ENCODE measurements at regions not wholly inside any gene's neighbourhood (a gene's known extent, or its start where the extent isn't known, plus 50 kb on each side); places are given as distances from the start of the nearest gene placed in this dataset.
"Not testable (repeated sequence)": the region's sequence is repeated elsewhere in the genome, so short reads cannot be mapped to it uniquely, and the experiment has no call there.

DNA sequence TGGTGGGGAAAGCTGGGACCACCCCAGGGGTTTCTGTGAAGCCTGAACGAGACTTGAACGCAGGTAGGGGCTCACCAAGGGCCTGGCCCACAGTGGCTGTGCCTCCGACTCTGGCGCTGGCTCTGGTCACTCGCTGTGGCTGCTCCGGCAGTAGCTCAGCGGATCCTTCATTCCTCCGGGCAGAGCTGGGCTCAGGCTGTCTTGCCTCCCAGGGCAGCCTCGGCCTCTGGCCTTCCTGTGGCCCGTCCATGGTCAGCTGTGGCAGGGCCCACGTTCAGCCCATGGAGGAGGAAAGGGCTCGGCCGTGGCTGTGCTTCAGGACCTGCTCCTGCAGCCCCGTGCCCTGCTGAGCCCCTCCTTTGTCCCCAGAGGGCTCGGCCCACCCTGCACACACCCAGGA, 162.9 kb upstream of the C1orf174 start:
- H3K4me3 Mint-ChIP-seq = no peak overlapping the region
- H3K27me3 Mint-ChIP-seq = no peaks in the 10 kb centered on the region
- no peaks in the 10 kb centered on the region for H3K4me1 Mint-ChIP-seq
- ATAC-seq = no peak
- POLR2A ChIA-PET = no interaction called here
- intact Hi-C loops (cut with DNase I, micrococcal nuclease) = no loop called here
- CTCF ChIA-PET = interaction anchor here (0.7 kb wide), 1 partner anchor 205 kb away, joined by 3 read pairs; no protein-coding TSS in a partner anchor
- H3K27ac Mint-ChIP-seq = no peak overlapping the region
- DNase-seq = no peak
- H3K9me3 Mint-ChIP-seq (ENCODE audit: low read depth) = no peaks in the 10 kb centered on the region
- H3K36me3 Mint-ChIP-seq (ENCODE audit: low read depth) = no peaks in the 10 kb centered on the region

DNA sequence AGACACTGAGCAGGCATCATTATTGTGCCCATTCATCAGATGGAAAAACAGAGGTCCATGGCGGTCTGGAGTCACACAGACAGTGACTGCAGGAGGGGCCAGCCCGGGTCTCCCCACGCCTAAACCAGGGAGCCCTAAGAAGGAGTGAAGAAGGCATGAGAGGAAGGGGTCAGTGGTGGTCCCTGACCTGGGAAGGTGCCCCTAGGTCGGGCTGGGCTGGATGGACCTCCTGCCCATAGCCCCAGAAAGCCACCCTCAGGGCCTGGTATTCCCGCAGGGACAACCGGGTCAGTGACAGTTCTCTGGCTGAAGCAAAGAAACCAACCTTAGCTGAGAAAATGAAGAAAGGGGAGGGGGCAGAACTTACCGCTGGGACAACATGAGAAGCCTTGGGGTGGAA, 163.4 kb upstream of the C1orf174 start:
- Mint-ChIP-seq H3K4me3 (no peak overlapping the region), H3K27ac (no peak overlapping the region), H3K27me3 (no peaks in the 10 kb centered on the region), H3K9me3 (ENCODE audit: low read depth) (no peaks in the 10 kb centered on the region), H3K4me1 (no peaks in the 10 kb centered on the region), H3K36me3 (ENCODE audit: low read depth) (no peaks in the 10 kb centered on the region)
- ChIA-PET CTCF (no interaction called here), POLR2A (no interaction called here)
- intact Hi-C loops (cut with DNase I, micrococcal nuclease) = no loop called here
- ATAC-seq = no peak
- DNase-seq = no peak

DNA sequence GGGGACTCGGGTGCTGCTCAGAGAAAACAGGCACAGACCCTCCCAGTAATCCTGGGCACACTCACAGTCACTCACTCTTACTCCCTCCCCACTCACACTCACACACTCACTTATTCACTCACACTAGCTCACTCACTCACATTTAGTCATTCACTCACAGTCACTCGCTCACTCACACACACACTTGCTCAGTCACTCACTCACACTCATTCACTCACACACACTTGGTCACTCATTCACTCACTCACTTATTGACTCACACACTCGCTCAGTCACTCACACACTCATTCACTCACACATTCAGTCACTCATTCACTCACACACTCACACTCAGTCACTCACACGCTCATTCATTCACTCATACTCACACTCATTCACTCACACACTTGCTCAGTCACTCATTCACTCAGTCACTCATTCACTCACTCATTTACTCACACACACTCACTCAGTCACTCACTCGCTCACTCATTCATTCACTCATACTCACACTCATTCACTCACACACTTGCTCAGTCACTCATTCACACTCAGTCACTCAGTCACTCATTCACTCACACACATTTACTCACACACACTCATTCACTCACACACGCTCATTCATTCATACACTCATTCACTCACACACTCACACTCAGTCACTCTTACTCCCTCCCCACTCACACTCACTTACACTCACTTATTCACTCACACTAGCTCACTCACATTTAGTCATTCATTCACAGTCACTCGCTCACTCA, 164.2 kb upstream of the C1orf174 start:
- ATAC-seq (no peak), DNase-seq (no peak)
- Mint-ChIP-seq H3K9me3 (ENCODE audit: low read depth) (no peaks in the 10 kb centered on the region), H3K4me1 (no peaks in the 10 kb centered on the region), H3K4me3 (no peak overlapping the region), H3K27me3 (no peaks in the 10 kb centered on the region), H3K27ac (no peak overlapping the region), H3K36me3 (ENCODE audit: low read depth) (no peaks in the 10 kb centered on the region)
- intact Hi-C loops (cut with DNase I, micrococcal nuclease) = no loop called here
- ChIA-PET CTCF (no interaction called here), POLR2A (no interaction called here)

DNA sequence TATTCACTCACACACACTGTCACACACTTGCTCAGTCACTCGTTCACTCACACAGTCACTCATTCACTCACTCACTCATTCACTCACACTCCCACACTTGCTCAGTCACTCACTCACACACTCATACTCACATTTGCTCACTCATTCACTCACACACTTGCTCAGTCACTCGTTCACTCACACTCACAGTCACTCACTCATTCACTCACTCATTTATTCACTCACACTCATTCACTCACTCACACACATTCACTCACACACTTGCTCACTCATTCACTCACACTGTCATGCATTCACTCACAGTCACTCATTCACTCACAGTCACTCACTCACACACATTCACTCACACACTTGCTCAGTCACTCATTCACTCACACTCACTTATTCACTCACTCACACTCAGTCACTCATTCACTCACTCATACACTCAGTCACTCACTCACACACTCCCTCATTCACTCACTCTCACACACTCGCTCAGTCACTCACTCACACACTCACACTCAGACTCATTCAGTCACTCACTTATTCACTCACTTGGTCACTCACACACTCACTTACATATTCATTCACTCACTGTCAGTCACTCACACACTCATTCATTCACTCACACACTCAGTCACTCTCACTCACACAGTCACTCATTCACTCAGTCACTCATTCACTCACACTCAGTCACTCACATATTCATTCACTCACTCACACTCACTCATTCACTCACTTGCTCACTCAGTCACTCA, 167.0 kb upstream of the C1orf174 start:
- no peak overlapping the region for H3K27ac Mint-ChIP-seq
- H3K36me3 Mint-ChIP-seq (ENCODE audit: low read depth) = no peaks in the 10 kb centered on the region
- ATAC-seq (no peak), DNase-seq (no peak)
- POLR2A ChIA-PET = no interaction called here
- intact Hi-C loops (cut with DNase I, micrococcal nuclease) = no loop called here
- no peaks in the 10 kb centered on the region for H3K9me3 Mint-ChIP-seq (ENCODE audit: low read depth)
- H3K4me3 Mint-ChIP-seq = no peak overlapping the region
- H3K4me1 Mint-ChIP-seq = no peaks in the 10 kb centered on the region
- peaks cover 3% of the 10 kb centered on the region for H3K27me3 Mint-ChIP-seq
- CTCF ChIA-PET = no interaction called here

DNA sequence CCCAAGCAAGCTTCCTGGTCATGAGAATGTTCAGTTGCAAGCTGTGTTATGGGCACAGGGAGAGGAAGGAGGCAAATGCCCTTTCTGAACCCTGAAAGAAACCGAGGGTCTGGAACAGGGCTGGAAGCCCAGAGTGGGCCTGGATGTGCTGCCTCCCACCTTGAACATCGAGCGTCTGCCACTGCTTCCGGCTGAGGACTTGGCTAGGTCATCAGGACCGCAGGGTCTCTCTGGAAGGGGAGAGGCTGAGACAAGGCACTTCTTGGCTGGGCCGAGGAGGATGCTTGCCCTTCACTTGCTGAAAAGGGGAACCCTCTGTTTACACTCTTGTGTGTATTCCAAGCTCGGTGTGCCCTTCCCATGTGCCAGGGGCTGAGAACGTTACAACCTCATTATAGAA, 168.0 kb upstream of the C1orf174 start:
- no peaks in the 10 kb centered on the region for H3K4me1 Mint-ChIP-seq
- no peaks in the 10 kb centered on the region for H3K9me3 Mint-ChIP-seq (ENCODE audit: low read depth)
- DNase-seq = no peak
- intact Hi-C loops (cut with DNase I, micrococcal nuclease) = no loop called here
- H3K27ac Mint-ChIP-seq = no peak overlapping the region
- no peaks in the 10 kb centered on the region for H3K36me3 Mint-ChIP-seq (ENCODE audit: low read depth)
- no peak for ATAC-seq
- CTCF ChIA-PET = no interaction called here
- peaks cover 8% of the 10 kb centered on the region for H3K27me3 Mint-ChIP-seq
- POLR2A ChIA-PET = no interaction called here
- H3K4me3 Mint-ChIP-seq = no peak overlapping the region

DNA sequence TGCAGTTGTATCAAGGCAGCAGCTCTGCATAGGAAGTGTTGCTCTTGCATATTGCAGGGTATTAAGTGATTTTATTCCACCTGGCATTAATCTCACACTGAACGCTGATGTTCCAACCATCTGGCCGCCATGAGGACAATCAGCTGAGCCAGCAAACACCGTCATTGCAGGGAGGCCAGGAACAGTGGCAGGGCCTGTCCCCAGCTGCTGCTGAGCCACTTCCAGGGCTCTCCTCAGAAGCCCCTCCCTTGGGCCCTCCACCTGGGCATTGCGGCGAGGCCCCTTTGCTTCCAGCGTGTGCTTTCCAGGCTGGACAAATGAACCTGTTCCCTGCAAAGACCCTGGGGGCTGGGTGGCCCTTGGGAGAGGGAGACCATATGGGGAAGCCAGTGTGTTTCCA, 171.6 kb upstream of the C1orf174 start:
- ChIA-PET POLR2A (no interaction called here), CTCF (interaction anchor here (0.6 kb wide), 1 partner anchor 1167 kb away, joined by 3 read pairs; no protein-coding TSS in a partner anchor)
- no peak for ATAC-seq
- H3K9me3 Mint-ChIP-seq (ENCODE audit: low read depth) = no peaks in the 10 kb centered on the region
- intact Hi-C loops (cut with DNase I, micrococcal nuclease) = no loop called here
- no peak for DNase-seq
- no peak overlapping the region for H3K27ac Mint-ChIP-seq
- H3K36me3 Mint-ChIP-seq (ENCODE audit: low read depth) = no peaks in the 10 kb centered on the region
- peaks cover 8% of the 10 kb centered on the region for H3K27me3 Mint-ChIP-seq
- no peaks in the 10 kb centered on the region for H3K4me1 Mint-ChIP-seq
- H3K4me3 Mint-ChIP-seq = no peak overlapping the region

DNA sequence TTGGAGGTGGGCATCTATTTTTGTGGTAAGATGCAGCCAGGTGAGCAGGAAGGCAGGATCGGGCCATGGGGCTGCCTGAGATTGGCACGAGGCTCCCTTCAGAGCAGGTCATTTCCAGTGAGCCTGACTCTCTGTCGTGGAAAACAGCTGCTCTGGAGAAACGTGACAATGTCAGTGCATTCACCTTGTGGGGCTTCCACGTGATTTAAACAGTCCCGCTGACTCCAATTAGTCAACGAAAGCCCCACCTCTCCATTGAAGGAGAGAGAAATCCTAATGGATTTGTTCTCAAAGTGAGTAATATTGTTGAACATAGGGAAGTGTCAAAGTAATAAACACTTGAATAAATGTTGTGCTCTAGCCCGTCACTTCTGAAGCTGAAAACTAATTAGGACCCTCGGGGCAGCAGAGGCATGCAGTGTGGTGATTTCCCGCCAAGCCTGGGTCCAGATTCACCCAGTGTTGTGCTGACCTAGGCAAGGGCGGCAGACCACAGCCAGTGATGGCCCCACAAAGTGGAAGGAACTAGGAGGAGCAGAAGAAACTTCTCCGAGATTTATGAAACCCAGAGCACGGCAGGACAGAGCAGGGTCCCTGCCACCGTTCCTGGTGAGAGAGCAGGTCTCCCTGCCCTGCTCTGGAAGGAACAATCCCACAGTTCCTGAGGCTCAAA, 172.5 kb upstream of the C1orf174 start:
- no peaks in the 10 kb centered on the region for H3K36me3 Mint-ChIP-seq (ENCODE audit: low read depth)
- no peak overlapping the region for H3K27ac Mint-ChIP-seq
- POLR2A ChIA-PET = no interaction called here
- CTCF ChIA-PET = no interaction called here
- peaks cover 8% of the 10 kb centered on the region for H3K27me3 Mint-ChIP-seq
- DNase-seq (no peak), ATAC-seq (no peak)
- no peaks in the 10 kb centered on the region for H3K9me3 Mint-ChIP-seq (ENCODE audit: low read depth)
- intact Hi-C loops (cut with DNase I, micrococcal nuclease) = no loop called here
- H3K4me1 Mint-ChIP-seq = no peaks in the 10 kb centered on the region
- H3K4me3 Mint-ChIP-seq = no peak overlapping the region

DNA sequence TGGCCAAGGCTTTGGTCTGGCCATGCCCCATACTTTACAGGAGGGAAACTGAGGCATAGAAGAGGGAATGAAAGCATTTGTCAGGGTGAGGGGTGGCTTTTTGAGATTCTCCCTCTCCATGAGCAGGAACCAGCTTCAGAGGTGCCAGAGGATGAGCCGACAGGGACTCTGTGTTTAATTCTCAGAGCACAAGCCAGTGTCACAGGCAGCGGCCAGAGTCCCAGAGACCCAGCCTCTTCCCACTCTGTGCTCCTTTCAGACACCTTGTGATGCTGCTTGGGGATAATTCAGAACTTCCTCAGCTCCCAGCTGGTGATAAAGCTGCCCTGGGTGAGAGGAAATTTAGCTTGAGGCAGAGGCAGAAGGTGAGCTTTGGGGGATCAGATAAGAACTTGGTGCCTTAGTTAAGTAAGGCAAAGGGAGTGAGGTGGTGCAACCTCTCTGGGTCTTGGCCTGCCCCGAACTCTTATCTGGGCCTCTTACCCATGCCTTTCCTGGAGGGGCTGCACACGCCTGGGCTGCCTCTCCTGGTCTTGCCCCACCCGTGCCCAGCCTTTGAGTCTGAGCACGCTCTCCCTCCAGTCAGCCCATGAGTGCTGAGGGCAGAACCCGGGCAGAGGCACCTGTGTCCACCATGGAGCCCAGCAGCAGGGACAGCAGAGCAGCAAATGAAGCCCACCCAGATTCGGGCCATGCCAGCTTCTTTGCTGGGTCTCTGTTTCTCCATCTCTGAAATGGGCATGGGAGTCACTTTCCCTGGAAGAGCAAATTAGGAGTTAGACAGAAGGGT, 175.6 kb upstream of the C1orf174 start:
- POLR2A ChIA-PET = interaction anchor here (0.6 kb wide), 1 partner anchor 48 kb away, joined by 6 read pairs; no protein-coding TSS in a partner anchor
- CTCF ChIA-PET = no interaction called here
- H3K4me1 Mint-ChIP-seq = no peaks in the 10 kb centered on the region
- DNase-seq (no peak), ATAC-seq (no peak)
- no peak overlapping the region for H3K4me3 Mint-ChIP-seq
- intact Hi-C loops (cut with DNase I, micrococcal nuclease) = no loop called here
- no peak overlapping the region for H3K27ac Mint-ChIP-seq
- H3K27me3 Mint-ChIP-seq = peaks cover 8% of the 10 kb centered on the region
- H3K36me3 Mint-ChIP-seq (ENCODE audit: low read depth) = no peaks in the 10 kb centered on the region
- no peaks in the 10 kb centered on the region for H3K9me3 Mint-ChIP-seq (ENCODE audit: low read depth)

DNA sequence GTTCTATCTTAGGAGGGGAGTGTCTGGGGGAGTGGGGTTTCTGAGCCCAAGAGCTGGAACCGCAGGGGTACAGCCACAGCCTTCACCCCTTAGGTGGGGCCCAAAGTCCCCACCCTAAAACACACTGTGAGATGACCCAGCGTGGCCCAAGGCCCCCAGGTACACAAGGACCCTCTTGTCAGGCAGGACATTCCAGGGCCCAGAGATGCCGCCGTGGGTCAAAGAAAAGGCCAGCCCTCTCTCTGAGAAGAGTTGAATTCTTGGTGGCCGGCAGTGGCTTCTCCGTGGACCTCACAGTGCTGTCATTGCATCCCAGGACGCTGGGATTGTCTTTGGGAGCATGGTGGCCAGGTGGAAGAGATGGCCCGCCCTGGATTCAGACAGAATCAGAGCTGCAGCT, 176.3 kb upstream of the C1orf174 start:
- H3K27ac Mint-ChIP-seq = no peak overlapping the region
- no peaks in the 10 kb centered on the region for H3K4me1 Mint-ChIP-seq
- ATAC-seq (no peak), DNase-seq (no peak)
- POLR2A ChIA-PET = no interaction called here
- intact Hi-C loops (cut with DNase I, micrococcal nuclease) = no loop called here
- no peaks in the 10 kb centered on the region for H3K36me3 Mint-ChIP-seq (ENCODE audit: low read depth)
- no peaks in the 10 kb centered on the region for H3K9me3 Mint-ChIP-seq (ENCODE audit: low read depth)
- H3K4me3 Mint-ChIP-seq = no peak overlapping the region
- CTCF ChIA-PET = no interaction called here
- H3K27me3 Mint-ChIP-seq = peaks cover 8% of the 10 kb centered on the region

DNA sequence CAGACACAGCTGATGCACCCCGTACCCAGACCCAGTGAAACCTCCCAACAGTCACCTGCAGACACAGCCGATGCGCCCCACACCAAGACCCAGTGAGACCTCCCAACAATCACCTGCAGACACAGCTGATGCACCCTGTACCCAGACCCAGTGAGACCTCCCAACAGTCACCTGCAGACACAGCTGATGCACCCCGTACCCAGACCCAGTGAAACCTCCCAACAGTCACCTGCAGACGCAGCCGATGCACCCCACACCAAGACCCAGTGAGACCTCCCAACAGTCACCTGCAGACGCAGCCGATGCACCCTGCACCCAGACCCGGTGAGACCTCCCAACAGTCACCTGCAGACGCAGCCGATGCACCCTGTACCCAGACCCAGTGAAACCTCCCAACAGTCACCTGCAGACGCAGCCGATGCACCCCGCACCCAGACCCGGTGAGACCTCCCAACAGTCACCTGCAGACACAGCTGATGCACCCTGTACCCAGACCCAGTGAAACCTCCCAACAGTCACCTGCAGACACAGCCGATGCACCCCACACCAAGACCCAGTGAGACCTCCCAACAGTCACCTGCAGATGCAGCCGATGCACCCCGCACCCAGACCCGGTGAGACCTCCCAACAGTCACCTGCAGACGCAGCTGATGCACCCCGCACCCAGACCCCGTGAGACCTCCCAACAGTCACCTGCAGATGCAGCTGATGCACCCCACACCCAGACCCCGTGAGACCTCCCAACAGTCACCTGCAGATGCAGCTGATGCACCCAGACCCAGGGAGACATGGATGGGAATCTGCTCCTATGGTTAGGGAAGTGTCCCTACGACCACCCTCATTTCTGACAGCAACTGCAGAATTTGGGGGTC, 178.3 kb upstream of the C1orf174 start:
- H3K27me3 Mint-ChIP-seq; H3K27ac Mint-ChIP-seq; H3K4me3 Mint-ChIP-seq; POLR2A ChIA-PET; intact Hi-C loops (cut with DNase I, micrococcal nuclease); ATAC-seq; H3K9me3 Mint-ChIP-seq (ENCODE audit: low read depth); H3K36me3 Mint-ChIP-seq (ENCODE audit: low read depth); H3K4me1 Mint-ChIP-seq; CTCF ChIA-PET; DNase-seq: not testable (repeated sequence)

DNA sequence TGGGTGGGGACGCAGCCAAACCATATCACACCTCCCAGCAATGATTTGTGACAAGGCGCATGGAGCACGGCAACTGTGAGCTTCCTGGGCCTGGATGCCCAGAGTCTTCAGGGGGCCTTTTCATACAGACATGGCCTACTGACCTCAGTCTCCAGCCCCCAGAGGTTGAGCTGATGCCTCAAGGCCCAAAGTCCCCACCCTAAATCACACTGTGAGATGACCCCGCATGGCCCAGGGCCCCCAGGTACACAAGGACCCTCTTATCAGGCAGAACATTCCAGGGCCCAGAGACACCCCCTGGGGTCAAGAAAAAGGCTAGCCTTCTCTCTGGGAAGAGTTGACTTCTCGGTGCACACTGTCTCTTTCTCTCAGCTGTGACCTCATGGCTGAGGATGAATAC, 179.7 kb upstream of the C1orf174 start:
- Mint-ChIP-seq H3K9me3 (ENCODE audit: low read depth) (no peaks in the 10 kb centered on the region), H3K4me3 (no peak overlapping the region), H3K27me3 (peaks cover 3% of the 10 kb centered on the region), H3K4me1 (no peaks in the 10 kb centered on the region), H3K36me3 (ENCODE audit: low read depth) (no peaks in the 10 kb centered on the region), H3K27ac (no peak overlapping the region)
- intact Hi-C loops (cut with DNase I, micrococcal nuclease) = no loop called here
- CTCF ChIA-PET = no interaction called here
- ATAC-seq = no peak
- DNase-seq = no peak
- POLR2A ChIA-PET = no interaction called here

Measured in activated CD4-positive, alpha-beta T cell treated with anti-CD3 and anti-CD28 coated beads for 36 hours (primary cell).